NT2/D1 (cell line): ENCODE measurements at regions not wholly inside any gene's neighbourhood (a gene's known extent, or its start where the extent isn't known, plus 50 kb on each side); places are given as distances from the start of the nearest gene placed in this dataset.
A peak's percentile ranks its signal among the peaks of the same experiment; 100 is the strongest.

ENCODE experiments used
- DNase-seq: peaks from one replicate; pipeline ENCODE4 v3.0.0-alpha.2; 2011; ENCODE audit warnings: low read depth, low spot score
- H3K27me3 ChIP-seq: 2 replicates; pipeline ENCODE4 v1.6.0; 2011; ENCODE audit warnings: mild to moderate bottlenecking; ENCODE audit not compliant: insufficient read length, insufficient read depth
- H3K36me3 ChIP-seq: 2 replicates; pipeline ENCODE4 v1.6.1; 2011; ENCODE audit warnings: mild to moderate bottlenecking, low read length, mixed read lengths; ENCODE audit not compliant: insufficient read depth, insufficient read length
- H3K4me1 ChIP-seq: 2 replicates; pipeline ENCODE4 v1.5.1; 2011; ENCODE audit not compliant: insufficient read depth, insufficient read length
- H3K4me3 ChIP-seq: 2 replicates; pipeline ENCODE4 v1.5.1; 2011; ENCODE audit warnings: low read depth; ENCODE audit not compliant: insufficient read length
- H3K9ac ChIP-seq: 2 replicates; pipeline ENCODE4 v1.6.0; 2011; ENCODE audit warnings: low read depth; ENCODE audit not compliant: insufficient read length
- H3K9me3 ChIP-seq: 2 replicates; pipeline ENCODE4 v1.5.1; 2011; ENCODE audit warnings: mild to moderate bottlenecking, low read length; ENCODE audit not compliant: insufficient read depth
- SUZ12 ChIP-seq: IDR thresholded peaks from 2 replicates; pipeline ENCODE4 v1.6.1; 2011; ENCODE audit not compliant: insufficient read length, insufficient read depth; ENCODE audit errors: extremely low read depth
- YY1 ChIP-seq: IDR thresholded peaks from 2 replicates; pipeline ENCODE4 v1.6.1; 2011; ENCODE audit not compliant: insufficient read length, insufficient read depth
- ZNF274 ChIP-seq: IDR thresholded peaks from 2 replicates; pipeline ENCODE4 v1.6.1; 2011; ENCODE audit warnings: mild to moderate bottlenecking, low read depth, low read length

GRCh38 chr20:60073086-60073485 lies 114.9 kb downstream of the CDH26 start:
- H3K9me3 ChIP-seq = 0 out of 2 replicates have a peak, but pooled peaks cover 5% of the 10 kb centered on the region
- no peak for TF ChIP-seq SUZ12
- no peak for TF ChIP-seq YY1
- TF ChIP-seq ZNF274 = no peak
- H3K27me3 ChIP-seq = peaks cover 20% of the 10 kb centered on the region

GRCh38 chr20:60073504-60073903 lies 115.3 kb downstream of the CDH26 start:
- DNase-seq = no peak
- Histone ChIP-seq H3K9ac (no peak overlapping the region), H3K4me3 (no peak overlapping the region), H3K36me3 (no peaks in the 10 kb centered on the region), H3K9me3 (0 out of 2 replicates have a peak, but pooled peaks cover 5% of the 10 kb centered on the region), H3K27me3 (peaks cover 17% of the 10 kb centered on the region), H3K4me1 (peaks cover 5% of the 10 kb centered on the region)
- TF ChIP-seq SUZ12 (no peak), YY1 (no peak), ZNF274 (no peak)

More at GRCh38 chr20:60073086-60073485, 114.9 kb downstream of the CDH26 start:
- Histone ChIP-seq H3K4me1 (peaks cover 5% of the 10 kb centered on the region), H3K9ac (no peak overlapping the region), H3K4me3 (no peak overlapping the region), H3K36me3 (no peaks in the 10 kb centered on the region)
- DNase-seq = no peak

- TF ChIP-seq YY1 (no peak), SUZ12 (no peak), ZNF274 (no peak)
These were observed 116.1 kb downstream of the CDH26 start for GRCh38 chr20:60074276-60074675.

GRCh38 chr20:60078351-60079250 lies 120.4 kb downstream of the CDH26 start:
- Histone ChIP-seq H3K4me3 (no peak overlapping the region), H3K27me3 (peaks cover 17% of the 10 kb centered on the region), H3K36me3 (no peaks in the 10 kb centered on the region), H3K9ac (peak overlapping the region; percentile 5), H3K4me1 (peaks cover 16% of the 10 kb centered on the region), H3K9me3 (no peaks in the 10 kb centered on the region)
- DNase-seq = peak; percentile 46
- TF ChIP-seq SUZ12 = no peak
- TF ChIP-seq YY1 = no peak
- no peak for TF ChIP-seq ZNF274

More at GRCh38 chr20:60074276-60074675, 116.1 kb downstream of the CDH26 start:
- no peaks in the 10 kb centered on the region for H3K36me3 ChIP-seq
- H3K4me1 ChIP-seq = peaks cover 12% of the 10 kb centered on the region
- H3K9me3 ChIP-seq = 0 out of 2 replicates have a peak, but pooled peaks cover 5% of the 10 kb centered on the region
- peaks cover 17% of the 10 kb centered on the region for H3K27me3 ChIP-seq
- no peak for DNase-seq
- H3K9ac ChIP-seq = no peak overlapping the region
- H3K4me3 ChIP-seq = no peak overlapping the region

DNA sequence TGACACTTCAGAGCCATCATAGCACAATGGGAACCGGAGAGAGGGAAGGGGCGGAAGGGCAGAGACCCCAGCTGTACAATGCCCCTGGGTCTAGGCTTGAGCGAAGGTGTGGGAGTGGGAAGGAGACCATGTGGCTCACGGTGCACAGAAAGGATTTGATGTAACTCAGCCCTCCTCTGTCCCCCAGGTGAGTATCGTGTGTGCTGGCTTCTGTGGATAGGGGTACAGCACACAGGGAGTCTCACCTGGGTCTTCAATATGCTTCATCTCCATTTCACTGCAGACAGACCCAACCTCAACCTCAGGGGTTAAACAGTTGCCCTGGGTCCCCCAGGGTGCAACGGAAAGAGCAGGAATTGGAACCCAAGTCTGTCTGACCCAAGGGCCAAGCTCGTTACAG lies 122.2 kb downstream of the CDH26 start:
- Histone ChIP-seq H3K27me3 (peaks cover 15% of the 10 kb centered on the region), H3K4me3 (no peak overlapping the region), H3K9me3 (no peaks in the 10 kb centered on the region), H3K4me1 (peaks cover 16% of the 10 kb centered on the region), H3K9ac (no peak overlapping the region), H3K36me3 (no peaks in the 10 kb centered on the region)
- no peak for DNase-seq
- no peak for TF ChIP-seq SUZ12

DNA sequence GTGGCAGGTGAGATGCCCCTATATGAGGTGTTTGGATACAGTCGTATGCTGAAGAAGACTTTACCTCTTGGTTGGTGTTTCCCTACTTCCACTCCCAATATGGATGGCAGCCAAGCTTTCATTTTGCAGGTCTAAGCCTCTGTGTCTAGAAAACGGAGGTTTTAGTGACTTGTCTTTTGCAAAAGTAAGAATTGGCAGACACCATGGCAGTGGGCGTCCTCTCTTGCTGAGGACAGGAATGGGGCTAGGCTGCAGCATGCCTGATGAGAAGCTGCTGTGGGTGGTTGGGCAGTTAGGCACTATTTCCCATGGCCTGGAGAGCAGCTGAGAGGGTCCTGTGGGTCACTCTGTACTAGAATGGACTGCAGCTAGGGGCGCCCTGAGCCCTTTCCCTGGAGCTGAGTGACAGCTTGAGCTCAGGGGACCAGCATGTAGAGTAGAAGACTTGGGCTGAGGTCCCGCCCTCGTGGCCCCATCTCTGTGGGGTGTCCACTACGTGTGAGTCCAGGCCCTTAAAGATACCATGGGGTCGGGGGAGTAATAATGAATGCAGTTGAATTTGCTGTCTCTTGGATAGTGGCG lies 127.4 kb downstream of the CDH26 start:
- Histone ChIP-seq H3K27me3 (peaks cover 10% of the 10 kb centered on the region), H3K9ac (no peak overlapping the region), H3K4me3 (no peak overlapping the region), H3K9me3 (no peaks in the 10 kb centered on the region), H3K4me1 (no peaks in the 10 kb centered on the region), H3K36me3 (no peaks in the 10 kb centered on the region)
- no peak for DNase-seq
- TF ChIP-seq YY1 = no peak
- TF ChIP-seq SUZ12 = no peak
- TF ChIP-seq ZNF274 = no peak
